HG02970 (cell line): ENCODE measurements at regions not wholly inside any gene's neighbourhood (a gene's known extent, or its start where the extent isn't known, plus 50 kb on each side); places are given as distances from the start of the nearest gene placed in this dataset.

ENCODE experiments used
- ATAC-seq: cut with Tn5 transposase; IDR thresholded peaks from one replicate; pipeline ENCODE4 v1.9.1; 2021; ENCODE audit warnings: mild to moderate bottlenecking, moderate library complexity, moderate number of reproducible peaks; ENCODE audit not compliant: unreplicated experiment, low FRiP score

GRCh38 chr7:85748861-85749260 lies 562.0 kb upstream of the SEMA3D start:
- no peak for ATAC-seq

GRCh38 chr7:85737426-85737825 lies 550.6 kb upstream of the SEMA3D start:
- no peak for ATAC-seq

GRCh38 chr7:85736085-85736484 lies 549.2 kb upstream of the SEMA3D start:
- ATAC-seq: no peak

GRCh38 chr7:85734823-85735222 lies 548.0 kb upstream of the SEMA3D start:
- ATAC-seq: no peak

DNA sequence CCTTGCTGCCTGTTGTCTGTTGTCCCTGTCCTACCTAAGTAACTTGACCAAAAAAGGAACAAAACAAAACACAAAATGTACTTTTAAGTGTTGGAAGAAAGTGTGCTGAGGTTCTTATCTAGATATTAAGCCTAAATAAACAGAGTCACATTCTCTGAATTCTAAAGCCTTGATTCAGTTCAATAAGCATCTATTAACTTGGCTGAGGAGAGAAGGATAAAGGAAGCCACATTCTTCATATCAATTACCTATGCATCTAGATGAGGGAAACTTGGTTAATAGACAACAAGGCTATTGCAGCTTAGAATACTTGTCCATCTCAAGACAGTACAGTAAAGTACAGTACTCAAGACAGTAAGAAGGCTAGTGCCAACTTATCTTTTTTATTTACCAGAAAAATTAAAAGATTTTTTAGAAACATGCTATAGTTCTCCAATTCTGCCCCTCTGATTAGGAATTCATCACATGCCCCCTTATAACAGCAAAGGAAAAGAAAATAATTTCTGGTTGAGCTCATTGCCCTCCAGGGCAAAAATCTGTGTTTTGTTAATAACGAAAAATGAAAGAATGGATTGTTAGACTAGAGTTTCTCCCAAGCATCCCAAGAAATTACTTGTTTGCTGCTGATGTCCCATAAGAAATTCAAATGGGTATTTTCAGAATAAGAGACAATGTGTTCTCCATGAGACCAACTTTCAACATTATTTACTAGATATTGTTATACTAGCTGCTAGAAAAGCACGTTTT lies 546.5 kb upstream of the SEMA3D start:
- ATAC-seq: no peak

DNA sequence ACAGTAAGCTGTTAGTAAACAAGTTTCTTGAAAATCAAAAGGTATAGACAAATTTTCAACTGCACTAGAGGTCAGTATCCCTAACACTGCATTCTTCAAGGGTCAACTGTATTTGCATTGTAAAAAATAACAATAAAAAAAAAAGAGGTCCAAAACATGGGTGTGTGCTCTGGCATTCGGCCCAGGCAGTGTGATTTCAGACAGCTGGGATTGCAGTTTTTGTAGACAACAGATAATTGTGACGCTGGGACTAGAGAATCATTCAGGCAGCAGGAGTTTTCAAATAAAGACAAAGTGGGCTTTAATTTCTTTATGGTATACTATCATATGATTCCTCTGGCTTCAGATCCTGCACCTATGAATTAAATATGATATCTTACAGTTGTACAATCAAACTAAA lies 543.2 kb upstream of the SEMA3D start:
- no peak for ATAC-seq

DNA sequence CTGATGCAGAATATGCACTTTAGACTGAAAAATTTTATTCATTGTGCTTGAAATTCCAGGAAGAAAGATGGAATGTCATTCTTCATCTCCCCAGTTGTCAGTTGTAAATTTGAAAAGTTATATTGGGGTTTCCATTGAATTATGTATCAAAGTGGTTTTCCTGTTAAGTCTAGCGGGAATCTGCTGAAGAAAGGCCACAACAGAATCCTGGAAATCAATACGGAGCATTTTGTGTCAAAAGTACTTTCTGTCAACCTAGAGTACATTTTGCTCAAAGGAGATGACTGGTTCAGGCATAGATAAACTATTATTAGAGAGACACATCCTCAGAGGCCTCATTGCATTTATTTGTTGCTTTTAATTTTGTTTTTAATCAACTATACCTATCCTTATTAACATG lies 538.2 kb upstream of the SEMA3D start:
- no peak for ATAC-seq

DNA sequence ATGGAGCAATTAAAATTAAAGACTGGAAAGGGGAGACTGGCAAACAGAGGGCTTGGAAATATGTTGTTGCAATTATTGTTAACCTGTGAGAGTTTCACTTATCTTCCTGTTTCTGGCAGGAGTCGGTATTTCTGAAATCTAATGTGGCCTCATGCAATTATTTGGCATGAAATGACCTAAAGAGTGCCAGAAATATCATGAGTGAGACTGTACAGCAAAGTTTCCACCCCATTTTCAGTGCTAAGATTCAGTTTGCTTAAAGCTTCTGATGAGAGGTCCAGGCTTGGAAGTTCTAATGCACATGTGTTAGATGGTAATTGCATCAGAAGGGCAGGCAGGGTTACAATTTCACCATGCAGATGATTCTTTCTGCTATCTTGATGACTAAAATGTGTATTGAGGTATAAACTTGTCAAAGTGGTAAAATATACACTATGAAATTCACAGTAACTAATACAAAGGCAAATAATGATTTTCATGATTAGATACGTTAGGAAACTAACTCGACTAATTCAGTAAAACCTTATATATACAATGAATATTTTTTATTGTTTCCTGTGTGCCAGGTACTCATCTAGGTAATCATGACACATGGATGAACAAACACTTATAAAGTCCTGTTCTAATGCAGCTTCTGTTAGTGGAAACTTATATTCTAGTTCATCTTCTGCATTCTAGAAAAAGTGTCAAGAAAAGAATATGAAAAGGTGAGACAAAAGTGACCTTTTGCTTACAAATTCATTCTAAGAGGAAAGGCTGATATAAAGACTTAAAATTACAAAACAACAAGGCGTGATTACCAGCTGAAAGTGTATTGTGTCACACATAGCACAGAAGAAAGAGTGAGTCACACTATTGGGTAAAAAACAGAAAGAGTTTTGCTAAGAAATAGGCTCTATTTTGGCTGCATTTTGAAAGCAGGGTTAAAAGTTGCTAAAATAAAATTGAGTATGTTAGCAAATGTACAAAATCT lies 533.4 kb upstream of the SEMA3D start:
- ATAC-seq: no peak

DNA sequence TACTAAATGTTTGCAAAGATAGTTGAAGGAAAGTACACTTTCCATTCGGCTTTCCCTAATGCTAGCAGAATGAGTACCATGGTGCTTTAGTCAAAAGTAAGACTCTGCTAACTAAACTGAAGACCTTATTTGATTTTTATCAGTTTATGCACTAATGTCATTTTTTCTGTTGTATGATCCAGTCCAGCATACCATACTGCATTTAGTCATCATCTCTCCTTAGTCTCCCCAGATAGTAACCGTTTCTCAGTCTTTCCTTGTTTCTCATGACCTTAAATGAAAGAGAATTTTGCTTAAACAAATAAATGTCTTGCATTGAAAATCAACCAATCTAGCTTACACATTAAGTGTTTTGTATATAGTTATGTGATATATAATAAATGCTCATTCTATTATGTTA lies 529.5 kb upstream of the SEMA3D start:
- no peak for ATAC-seq

- ATAC-seq: no peak
Observed at GRCh38 chr7:85714951-85715350, 528.1 kb upstream of the SEMA3D start.

DNA sequence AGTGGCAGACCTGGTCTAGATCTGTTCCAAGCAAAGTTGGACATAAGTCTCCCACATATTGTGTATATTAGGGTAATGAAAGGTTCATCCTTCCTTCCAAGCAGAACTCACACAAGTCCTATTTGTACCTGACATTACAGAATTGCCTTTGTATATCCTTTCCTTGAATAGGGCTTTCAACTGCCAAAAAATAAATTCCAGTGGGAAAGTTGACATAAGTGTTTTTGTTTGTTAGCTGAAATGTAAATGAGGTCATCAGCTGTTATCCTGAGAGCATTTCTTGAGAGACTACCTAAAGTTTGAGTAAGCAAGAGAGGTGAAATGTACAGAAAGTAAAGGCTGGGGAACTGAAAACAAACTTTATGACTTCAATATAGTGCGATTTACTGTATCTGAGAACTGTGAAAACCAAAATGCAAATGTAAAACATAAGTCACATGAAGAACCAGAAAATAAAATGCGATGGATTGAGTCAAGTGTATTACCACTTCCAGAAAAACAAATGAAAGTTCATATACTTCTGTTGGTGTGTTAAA lies 527.3 kb upstream of the SEMA3D start:
- no peak for ATAC-seq

GRCh38 chr7:85713171-85713570 lies 526.3 kb upstream of the SEMA3D start:
- no peak for ATAC-seq

GRCh38 chr7:85711894-85712293 lies 525.0 kb upstream of the SEMA3D start:
- no peak for ATAC-seq

- no peak for ATAC-seq
Observed at GRCh38 chr7:85710960-85711359, 524.1 kb upstream of the SEMA3D start.

DNA sequence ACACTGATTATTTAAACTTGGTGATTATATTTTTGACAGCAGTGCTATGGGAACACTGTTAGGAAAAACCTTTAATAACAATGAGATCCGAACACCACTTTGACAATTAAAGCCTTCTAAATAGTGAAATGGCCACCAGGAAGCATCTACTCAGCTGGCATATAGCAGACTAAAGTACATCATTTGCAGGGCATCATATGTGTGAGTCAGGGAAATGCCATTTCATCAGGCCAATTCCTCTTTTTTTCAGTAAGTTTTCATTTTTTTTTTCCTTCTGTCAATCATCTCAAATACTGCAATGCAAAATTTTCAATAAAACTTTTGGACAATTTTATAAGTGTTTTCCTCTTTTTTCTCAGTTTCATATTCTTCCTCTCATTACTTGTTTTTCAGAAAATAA lies 521.4 kb upstream of the SEMA3D start:
- no peak for ATAC-seq

GRCh38 chr7:85705076-85705475 lies 518.2 kb upstream of the SEMA3D start:
- ATAC-seq: no peak

GRCh38 chr7:85703251-85704010 lies 516.6 kb upstream of the SEMA3D start:
- ATAC-seq: no peak

- ATAC-seq: no peak
Observed at GRCh38 chr7:85702348-85702747, 515.5 kb upstream of the SEMA3D start.

DNA sequence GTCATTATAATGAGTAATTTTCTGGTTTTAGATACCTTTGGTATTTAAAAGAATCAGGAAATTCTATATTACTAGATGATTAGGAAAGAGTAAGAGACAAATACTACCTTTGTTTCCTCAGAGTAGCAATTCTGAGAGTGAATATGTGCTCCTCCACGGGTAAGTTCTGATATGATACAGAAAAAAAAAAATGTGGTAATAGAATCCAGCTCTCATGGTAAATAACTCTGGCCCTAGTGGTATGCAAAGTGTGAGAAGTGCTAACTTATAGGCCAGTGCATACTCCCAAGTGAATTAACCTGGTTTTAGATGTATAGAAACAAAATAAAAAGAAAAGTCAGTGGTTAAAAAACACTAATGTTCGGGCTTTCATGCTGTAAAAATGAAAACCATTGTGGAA lies 512.6 kb upstream of the SEMA3D start:
- no peak for ATAC-seq

- no peak for ATAC-seq
Observed at GRCh38 chr7:85695533-85695932, 508.7 kb upstream of the SEMA3D start.

GRCh38 chr7:85695041-85695440 lies 508.2 kb upstream of the SEMA3D start:
- no peak for ATAC-seq
